ENCODE measurements at regions not wholly inside any gene's neighbourhood (a gene's known extent, or its start where the extent isn't known, plus 50 kb on each side); places are given as distances from the start of the nearest gene placed in this dataset.
A peak's percentile ranks its signal among the peaks of the same experiment; 100 is the strongest.

DNA sequence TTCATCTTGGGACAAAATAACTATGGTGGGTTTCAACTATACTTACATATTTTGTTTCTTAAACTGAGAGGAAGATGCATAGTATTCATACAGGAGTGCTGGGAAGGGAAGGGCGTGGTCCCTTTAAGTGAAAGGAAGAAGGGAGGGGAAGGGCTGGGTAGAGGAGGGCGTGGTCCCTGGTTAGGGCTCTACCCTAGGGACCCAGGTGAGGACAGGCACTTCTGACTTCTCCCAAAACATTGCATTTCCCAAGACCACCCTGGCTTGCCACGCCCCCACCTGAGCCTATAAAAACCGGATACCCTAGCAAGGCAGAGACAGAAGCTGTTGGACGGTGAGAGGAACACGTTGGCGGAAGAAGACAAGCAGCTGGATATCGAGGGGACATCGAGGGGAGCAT lies 157.6 kb upstream of the PLXNA4 start:
- no peak for DNase-seq (ENCODE audit: low read depth in 2 of 2)

DNA sequence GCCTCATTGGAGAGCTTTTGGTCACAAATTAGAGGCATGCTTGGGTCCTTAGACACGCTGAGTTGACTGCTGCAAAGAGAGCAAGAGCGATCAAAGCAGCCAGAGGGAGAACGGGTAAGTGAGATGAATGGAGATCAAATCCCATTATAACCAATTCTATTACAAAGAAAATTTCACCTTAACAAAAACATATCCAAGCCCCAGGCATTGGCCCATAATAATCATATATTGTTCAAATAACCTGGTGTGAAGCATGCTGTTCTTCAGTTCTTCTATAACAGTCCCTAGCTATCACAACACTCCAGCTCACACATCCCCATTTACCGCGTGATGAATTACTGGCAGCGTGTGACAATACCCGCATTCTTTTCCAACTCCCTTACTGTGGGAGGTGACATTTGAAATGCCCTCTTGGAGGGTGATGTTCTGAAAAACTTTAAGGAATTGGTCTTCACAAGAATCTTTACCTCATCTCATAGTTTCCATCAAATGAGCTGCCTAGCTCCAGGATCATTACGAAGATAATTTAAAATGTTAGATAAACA lies 156.1 kb upstream of the PLXNA4 start:
- DNase-seq (ENCODE audit: low read depth in 2 of 2): no peak

GRCh38 chr7:132730105-132730504 lies 153.8 kb upstream of the PLXNA4 start:
- no peak for DNase-seq (ENCODE audit: low read depth in 2 of 2)

DNA sequence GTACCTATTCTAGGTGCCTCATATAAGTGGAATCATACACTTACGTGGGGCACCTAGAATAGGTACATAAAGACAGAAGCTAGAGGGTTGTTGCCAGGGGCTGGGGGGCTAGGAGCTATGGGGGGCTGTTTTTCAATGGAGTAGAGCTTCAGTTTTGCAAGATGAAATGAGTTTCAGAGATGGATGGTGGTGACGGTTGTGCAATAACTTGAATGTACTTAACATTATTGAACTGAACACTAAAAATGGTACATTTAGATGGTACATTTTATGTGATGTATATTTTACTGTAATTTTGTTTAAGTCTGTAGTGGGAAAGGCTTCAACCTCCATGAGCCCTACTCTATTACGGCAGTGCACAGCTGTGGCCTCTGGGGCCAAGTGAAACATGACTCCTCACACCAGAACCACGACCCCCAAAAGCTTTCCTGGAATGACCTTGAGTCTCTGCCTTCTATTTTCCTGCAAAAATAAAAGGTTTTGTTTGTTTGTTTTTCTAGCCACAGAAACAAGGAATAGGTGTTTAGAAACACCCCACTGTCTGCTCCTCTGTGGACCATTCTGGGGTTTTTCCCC lies 147.3 kb upstream of the PLXNA4 start:
- no peak for DNase-seq (ENCODE audit: low read depth in 2 of 2)

GRCh38 chr7:132720835-132721234 lies 144.6 kb upstream of the PLXNA4 start:
- no peak for DNase-seq (ENCODE audit: low read depth in 2 of 2)

DNA sequence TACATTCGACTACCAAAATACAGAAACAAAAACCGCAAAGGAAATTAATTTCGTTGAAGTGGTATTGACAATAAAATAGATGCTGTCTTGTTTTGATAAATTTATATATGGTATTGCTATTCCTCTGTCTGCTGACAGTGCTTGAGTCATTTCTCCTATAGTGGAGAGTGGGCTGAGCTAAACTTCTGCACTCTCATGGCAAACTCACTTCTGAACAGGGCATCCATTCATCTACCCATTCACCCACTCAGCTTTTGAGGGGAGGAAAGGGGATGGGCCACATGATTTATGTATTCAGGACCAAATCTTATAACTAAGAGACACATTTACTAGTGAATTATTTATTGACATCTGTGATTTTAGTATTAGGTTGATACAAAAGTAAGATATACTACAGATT lies 137.6 kb upstream of the PLXNA4 start:
- DNase-seq (ENCODE audit: low read depth in 2 of 2): no peak

DNA sequence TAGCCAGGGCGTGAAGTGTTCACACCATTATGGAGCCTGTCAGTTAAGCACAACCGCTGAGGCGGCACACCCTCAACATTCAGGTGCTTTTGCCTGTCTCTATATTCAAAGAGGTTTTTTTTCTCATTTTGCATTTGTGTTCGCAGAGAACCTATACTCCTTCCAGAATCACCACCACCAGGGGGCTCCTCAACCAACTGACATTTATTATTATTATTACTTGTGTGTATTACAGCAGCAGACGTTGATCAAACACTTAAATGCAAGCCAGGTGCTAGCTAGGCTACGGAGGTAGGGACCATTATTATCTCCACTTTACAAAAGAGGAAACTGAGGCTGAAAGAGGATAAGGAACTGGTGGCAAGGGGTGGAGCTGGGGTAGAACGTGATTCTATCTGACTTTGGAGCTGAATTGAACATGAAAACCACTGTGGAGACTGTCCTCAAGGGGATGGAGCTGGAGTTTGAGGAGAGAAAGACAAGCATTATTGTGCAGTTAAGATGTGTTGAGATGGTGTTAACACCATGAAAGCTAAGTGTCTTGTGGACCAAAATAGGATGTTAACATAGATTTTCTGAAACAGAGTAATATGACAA lies 133.8 kb upstream of the PLXNA4 start:
- DNase-seq (ENCODE audit: low read depth in 2 of 2): peak; percentile 1 to 8

GRCh38 chr7:132708470-132708869 lies 132.2 kb upstream of the PLXNA4 start:
- DNase-seq (ENCODE audit: low read depth in 2 of 2): no peak

- DNase-seq (ENCODE audit: low read depth in 2 of 2): no peak
These were observed 128.9 kb upstream of the PLXNA4 start for GRCh38 chr7:132705146-132705545.

DNA sequence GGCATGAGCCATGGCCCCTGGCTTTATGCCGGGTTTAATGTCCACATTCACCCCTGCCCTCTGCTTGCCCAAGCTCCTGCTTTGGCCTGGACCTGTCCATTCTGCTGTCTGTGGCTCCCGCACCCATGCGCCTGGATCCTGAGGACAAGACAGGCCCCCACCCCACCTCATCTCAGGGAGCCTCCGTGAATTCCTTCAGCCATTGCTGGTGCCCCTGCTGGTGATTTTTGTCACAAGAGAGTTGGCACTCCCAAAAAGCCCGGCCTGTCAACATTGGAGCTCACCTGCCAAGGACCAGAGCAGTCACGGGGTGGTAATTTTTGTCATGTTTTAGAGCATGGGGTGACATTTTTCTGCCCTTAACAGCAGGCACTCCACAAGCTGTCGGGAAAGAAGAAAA lies 127.5 kb upstream of the PLXNA4 start:
- DNase-seq (ENCODE audit: low read depth in 2 of 2): no peak

DNA sequence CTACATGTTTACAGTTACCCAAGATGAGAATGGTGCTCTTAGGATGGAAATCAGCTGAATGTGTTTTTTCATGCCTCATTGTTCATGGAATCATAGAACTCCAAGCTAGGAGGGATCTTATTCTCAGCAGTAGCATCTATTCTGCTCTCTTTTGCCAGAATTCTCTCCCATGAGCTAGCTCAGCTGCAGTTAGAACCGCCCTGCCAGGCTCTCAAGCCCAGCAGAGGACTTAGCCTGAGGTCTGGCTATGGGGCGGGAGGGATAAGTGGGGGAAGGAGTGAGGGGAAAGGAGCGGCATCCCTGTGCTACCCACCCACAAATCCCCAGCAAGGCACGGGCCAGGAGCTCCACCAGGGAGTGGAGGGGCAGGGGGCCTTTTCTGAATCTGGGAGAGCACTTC lies 120.7 kb upstream of the PLXNA4 start:
- DNase-seq (ENCODE audit: low read depth in 2 of 2): no peak

- no peak for DNase-seq (ENCODE audit: low read depth in 2 of 2)
These were observed 120.1 kb upstream of the PLXNA4 start for GRCh38 chr7:132696332-132696731.

DNA sequence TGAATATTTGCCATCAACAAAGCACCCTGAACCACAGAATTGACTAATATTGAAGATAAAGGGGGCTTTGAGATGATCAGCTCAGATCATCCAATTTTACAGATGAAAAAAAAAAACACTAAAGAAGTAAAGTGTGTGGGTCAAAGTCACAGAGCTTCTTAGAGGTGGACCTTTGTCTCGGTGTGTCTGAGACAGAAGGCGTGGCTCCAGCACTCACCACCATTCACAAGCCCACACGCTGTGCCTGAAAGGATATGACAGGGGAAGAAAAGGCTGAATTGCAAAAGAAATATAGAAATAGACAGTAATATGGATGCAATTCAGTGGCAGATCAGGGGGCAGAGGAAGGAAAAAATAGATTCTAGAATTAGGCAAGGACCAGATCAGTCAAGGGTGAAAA lies 114.9 kb upstream of the PLXNA4 start:
- no peak for DNase-seq (ENCODE audit: low read depth in 2 of 2)

- no peak for DNase-seq (ENCODE audit: low read depth in 2 of 2)
These were observed 113.9 kb upstream of the PLXNA4 start for GRCh38 chr7:132690174-132690573.

DNA sequence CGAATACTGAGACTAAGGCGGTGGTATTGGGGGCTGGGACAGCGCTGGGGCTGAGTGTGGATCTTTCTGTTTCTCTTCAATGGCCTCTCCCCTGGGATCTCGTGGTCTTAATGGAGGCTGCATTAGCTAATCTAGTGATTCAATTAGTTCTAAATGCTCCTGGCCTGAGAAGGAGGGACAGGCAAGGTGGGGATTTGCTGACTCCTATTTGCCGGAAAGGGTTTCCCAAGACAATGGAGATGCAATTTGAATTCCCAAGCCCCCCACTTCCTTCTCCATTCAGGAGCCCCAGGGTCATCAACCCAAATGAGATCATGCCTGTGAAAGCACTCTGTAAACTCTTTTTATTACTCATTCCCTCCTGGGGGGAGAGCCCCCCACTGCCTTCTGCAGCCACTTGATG lies 111.7 kb upstream of the PLXNA4 start:
- DNase-seq (ENCODE audit: low read depth in 2 of 2): no peak

DNA sequence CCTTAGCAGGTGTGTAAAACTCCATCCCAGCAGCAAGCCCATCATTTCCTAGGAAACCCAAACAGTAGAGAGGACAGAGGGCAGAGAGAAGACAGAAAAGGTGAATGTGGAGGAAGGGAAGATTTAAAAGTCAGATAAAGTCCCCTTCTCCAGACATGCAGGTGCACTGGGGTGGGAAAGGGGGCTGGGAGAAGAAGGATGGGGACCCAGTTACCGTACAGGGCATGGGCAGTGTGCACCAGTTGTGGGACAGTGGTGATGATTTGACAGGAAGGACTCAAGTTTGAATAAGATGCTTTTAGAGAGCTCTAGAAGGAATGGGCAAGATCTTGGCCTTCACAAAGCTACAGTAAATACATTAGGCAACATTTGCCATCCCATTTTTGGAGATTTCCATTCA lies 110.7 kb upstream of the PLXNA4 start:
- no peak for DNase-seq (ENCODE audit: low read depth in 2 of 2)

DNA sequence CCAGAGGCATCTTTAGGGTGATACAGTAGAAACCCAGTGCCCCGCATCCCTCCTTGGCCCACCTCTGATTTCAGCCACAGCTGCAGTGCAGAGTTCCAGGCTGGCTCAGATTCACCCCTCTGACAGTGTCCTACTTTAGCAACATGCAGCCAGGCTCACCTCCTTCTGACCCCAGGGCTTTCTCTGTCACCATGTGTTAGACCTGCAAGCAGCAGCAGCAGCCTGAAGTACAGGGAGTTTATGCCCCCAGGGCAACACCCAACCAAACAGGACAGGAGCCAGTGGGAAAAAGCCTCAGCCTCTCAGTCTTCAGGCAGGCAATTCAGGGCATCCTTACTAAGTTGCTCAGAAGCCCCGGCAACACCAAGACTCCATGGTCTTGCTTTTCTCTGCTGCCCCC lies 109.0 kb upstream of the PLXNA4 start:
- no peak for DNase-seq (ENCODE audit: low read depth in 2 of 2)

DNA sequence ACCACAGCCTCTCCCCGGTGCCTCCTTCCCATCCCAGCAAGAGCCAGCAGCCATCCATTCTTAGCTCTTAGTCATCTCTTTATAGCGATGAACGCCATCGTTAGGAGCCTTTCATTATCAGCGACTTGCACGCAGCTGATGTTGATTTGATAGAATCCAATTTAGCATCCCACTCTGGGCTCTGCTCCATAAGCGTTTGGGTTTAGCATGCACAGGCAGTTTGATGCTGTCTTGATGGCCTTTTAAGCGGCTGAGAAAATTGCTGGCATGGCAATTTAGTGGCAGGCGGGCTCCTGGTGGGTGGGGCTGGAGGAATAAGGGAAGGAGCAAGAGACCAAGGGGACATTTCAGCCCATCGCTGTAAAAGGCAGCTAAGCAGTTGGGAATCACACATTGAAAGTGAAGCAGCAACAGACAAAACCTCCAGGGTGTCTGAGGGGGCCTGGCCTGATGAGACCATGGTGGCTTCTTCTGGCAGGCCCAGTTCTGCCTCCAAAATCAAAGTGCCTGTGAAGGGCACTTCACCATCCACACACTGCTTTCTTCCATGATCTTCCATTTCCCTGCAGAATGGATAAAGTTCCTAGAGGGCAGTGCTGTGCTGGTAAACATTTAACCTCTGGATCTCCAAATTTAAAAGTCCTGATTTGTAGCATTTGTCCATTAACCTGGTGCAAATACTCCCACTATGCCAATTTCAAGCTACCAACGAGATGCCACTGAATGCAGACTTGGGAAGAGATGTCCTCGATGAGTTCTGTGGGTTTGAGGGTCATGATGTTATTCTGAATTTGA lies 107.8 kb upstream of the PLXNA4 start:
- DNase-seq (ENCODE audit: low read depth in 2 of 2): no peak

DNA sequence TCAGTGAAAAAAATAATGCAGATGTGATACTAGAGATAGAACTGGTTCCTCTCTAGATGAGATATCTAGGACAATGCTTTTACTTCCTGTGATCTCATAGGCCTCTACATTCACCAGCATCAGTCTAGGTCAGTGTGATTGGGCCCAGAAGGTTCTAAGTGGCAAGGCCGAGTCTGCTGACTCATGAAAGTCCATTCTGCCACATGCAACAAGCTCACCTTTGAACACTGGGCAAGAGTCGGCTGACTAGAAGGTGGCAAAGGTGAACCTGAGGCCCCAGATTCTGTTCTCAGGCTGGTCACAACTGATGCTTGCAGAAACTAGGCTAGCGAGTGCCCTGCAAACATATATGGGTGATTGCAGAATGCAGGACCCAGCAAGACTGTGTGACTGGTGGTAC lies 105.7 kb upstream of the PLXNA4 start:
- DNase-seq (ENCODE audit: low read depth in 2 of 2): no peak

DNA sequence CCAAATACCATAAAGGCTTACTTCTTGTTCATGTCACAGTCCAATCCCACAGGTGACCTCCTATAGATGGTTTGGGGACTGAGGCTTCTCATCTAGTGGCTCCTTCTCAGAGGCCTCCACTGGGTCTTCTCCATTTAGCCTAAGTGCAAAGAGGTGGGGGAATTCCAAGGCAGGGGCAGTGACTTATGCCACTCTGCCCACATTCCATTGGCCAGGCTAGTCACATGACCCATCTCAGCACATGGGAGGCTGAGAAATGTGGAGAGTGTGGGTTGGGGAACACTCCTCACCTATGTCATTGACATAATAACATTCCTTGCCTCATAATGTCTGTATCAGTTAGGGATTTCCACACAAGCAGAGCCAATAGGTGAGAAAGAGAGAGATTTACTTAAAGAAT lies 104.3 kb upstream of the PLXNA4 start:
- DNase-seq (ENCODE audit: low read depth in 2 of 2): no peak

GRCh38 chr7:132678656-132679055 lies 102.4 kb upstream of the PLXNA4 start:
- no peak for DNase-seq (ENCODE audit: low read depth in 2 of 2)

DNA sequence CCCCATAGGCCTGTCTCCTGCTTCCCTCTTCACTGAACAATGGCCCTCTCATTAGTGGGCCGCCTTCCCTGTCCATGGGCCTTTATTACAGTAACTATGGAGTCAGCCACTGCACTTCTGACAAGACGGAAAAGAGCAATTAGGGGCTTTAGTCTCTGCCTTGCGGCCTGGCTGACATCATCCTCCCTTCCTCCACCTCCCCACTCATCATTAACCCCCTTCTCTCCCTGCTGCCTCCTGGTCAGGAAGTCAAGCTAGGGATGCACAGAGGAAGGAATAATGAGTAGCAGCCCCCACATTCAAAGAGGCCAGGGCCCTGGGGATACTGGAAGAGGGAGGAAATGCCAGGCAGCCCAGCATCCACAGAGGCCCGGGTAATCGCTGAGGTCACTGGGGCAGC lies 101.6 kb upstream of the PLXNA4 start:
- no peak for DNase-seq (ENCODE audit: low read depth in 2 of 2)

Measured in activated CD4-positive, alpha-beta T cell treated with anti-CD3 and anti-CD28 coated beads for 24 hours (primary cell).